ENCODE measurements at regions not wholly inside any gene's neighbourhood (a gene's known extent, or its start where the extent isn't known, plus 50 kb on each side); places are given as distances from the start of the nearest gene placed in this dataset.

- TF ChIP-seq, protein P1, sequence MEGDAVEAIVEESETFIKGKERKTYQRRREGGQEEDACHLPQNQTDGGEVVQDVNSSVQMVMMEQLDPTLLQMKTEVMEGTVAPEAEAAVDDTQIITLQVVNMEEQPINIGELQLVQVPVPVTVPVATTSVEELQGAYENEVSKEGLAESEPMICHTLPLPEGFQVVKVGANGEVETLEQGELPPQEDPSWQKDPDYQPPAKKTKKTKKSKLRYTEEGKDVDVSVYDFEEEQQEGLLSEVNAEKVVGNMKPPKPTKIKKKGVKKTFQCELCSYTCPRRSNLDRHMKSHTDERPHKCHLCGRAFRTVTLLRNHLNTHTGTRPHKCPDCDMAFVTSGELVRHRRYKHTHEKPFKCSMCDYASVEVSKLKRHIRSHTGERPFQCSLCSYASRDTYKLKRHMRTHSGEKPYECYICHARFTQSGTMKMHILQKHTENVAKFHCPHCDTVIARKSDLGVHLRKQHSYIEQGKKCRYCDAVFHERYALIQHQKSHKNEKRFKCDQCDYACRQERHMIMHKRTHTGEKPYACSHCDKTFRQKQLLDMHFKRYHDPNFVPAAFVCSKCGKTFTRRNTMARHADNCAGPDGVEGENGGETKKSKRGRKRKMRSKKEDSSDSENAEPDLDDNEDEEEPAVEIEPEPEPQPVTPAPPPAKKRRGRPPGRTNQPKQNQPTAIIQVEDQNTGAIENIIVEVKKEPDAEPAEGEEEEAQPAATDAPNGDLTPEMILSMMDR (IDR thresholded peaks at IDR 0.05; ENCODE audit: low read length): no peak
- TF ChIP-seq EZH2 (IDR thresholded peaks at IDR 0.05; ENCODE audit: borderline replicate concordance, low read length): no peak
These were observed 580.4 kb upstream of the PTCHD4 start for GRCh38 chr6:48691420-48691819.

Data from OCI-LY1 (cell line).